ENCODE measurements at regions not wholly inside any gene's neighbourhood (a gene's known extent, or its start where the extent isn't known, plus 50 kb on each side); places are given as distances from the start of the nearest gene placed in this dataset.

- ATAC-seq, result no peak
- intact Hi-C loops (cut with micrococcal nuclease), result no loop called here
- H3K27ac ChIP-seq (ENCODE audit: low read length), result no peak overlapping the region
- no peaks in the 10 kb centered on the region for H3K36me3 Mint-ChIP-seq
- peaks cover 0 to 2% of the 10 kb centered on the region in 2 donors for H3K27me3 Mint-ChIP-seq (ENCODE audit: low read depth in 2 of 2)
- no peak overlapping the region for H3K4me3 ChIP-seq (ENCODE audit: low read length)
- H3K27me3 ChIP-seq (ENCODE audit: control insufficient read depth, insufficient read depth, low read length), result no peaks in the 10 kb centered on the region
- peaks cover 3 to 5% of the 10 kb centered on the region in 2 donors for H3K9me3 Mint-ChIP-seq
- no peak for DNase-seq
- TF ChIP-seq CTCF (IDR thresholded peaks at IDR 0.05), result no peak
- no peaks in the 10 kb centered on the region for H3K4me1 ChIP-seq (ENCODE audit: control insufficient read depth, insufficient read depth, low read length)
- WGBS (ENCODE audit: insufficient coverage), result 86% methylated on average over 6 of the region's 6 CpGs
- no peaks in the 10 kb centered on the region for H3K36me3 ChIP-seq (ENCODE audit: control insufficient read depth, insufficient read depth, low read length)
- no peak overlapping the region for H3K4me3 Mint-ChIP-seq
- H3K27ac Mint-ChIP-seq, result no peak overlapping the region
- no peaks in the 10 kb centered on the region for H3K9me3 ChIP-seq (ENCODE audit: control insufficient read depth, insufficient read depth, low read length)
- no peaks in the 10 kb centered on the region for H3K4me1 Mint-ChIP-seq
Observed at GRCh38 chr10:23558361-23558799, 119.5 kb downstream of the OTUD1 start.

GRCh38 chr10:23568996-23569395, 130.1 kb downstream of the OTUD1 start:
- Mint-ChIP-seq H3K4me1 (no peaks in the 10 kb centered on the region), H3K36me3 (peaks cover 17% of the 10 kb centered on the region), H3K27ac (no peak overlapping the region), H3K4me3 (no peak overlapping the region), H3K9me3 (peaks cover 16 to 18% of the 10 kb centered on the region in 2 donors), H3K27me3 (ENCODE audit: low read depth in 2 of 2) (no peaks in the 10 kb centered on the region)
- Histone ChIP-seq H3K4me3 (ENCODE audit: low read length) (no peak overlapping the region), H3K27me3 (ENCODE audit: control insufficient read depth, insufficient read depth, low read length) (no peaks in the 10 kb centered on the region), H3K27ac (ENCODE audit: low read length) (no peak overlapping the region), H3K36me3 (ENCODE audit: control insufficient read depth, insufficient read depth, low read length) (no peaks in the 10 kb centered on the region), H3K9me3 (ENCODE audit: control insufficient read depth, insufficient read depth, low read length) (peaks cover 8% of the 10 kb centered on the region), H3K4me1 (ENCODE audit: control insufficient read depth, insufficient read depth, low read length) (no peaks in the 10 kb centered on the region)
- no peak for DNase-seq
- TF ChIP-seq CTCF (IDR thresholded peaks at IDR 0.05), result no peak
- WGBS (ENCODE audit: insufficient coverage), result 81% methylated on average over 3 of the region's 3 CpGs
- ATAC-seq, result no peak
- intact Hi-C loops (cut with micrococcal nuclease), result no loop called here

- intact Hi-C loops (cut with micrococcal nuclease), result no loop called here
- Mint-ChIP-seq H3K36me3 (peaks cover 17% of the 10 kb centered on the region), H3K27ac (no peak overlapping the region), H3K4me1 (no peaks in the 10 kb centered on the region), H3K4me3 (no peak overlapping the region), H3K9me3 (peaks cover 12 to 16% of the 10 kb centered on the region in 2 donors), H3K27me3 (ENCODE audit: low read depth in 2 of 2) (no peaks in the 10 kb centered on the region)
- TF ChIP-seq CTCF (IDR thresholded peaks at IDR 0.05), result no peak
- Histone ChIP-seq H3K27me3 (ENCODE audit: control insufficient read depth, insufficient read depth, low read length) (no peaks in the 10 kb centered on the region), H3K36me3 (ENCODE audit: control insufficient read depth, insufficient read depth, low read length) (no peaks in the 10 kb centered on the region), H3K4me1 (ENCODE audit: control insufficient read depth, insufficient read depth, low read length) (no peaks in the 10 kb centered on the region), H3K9me3 (ENCODE audit: control insufficient read depth, insufficient read depth, low read length) (peaks cover 8% of the 10 kb centered on the region), H3K27ac (ENCODE audit: low read length) (no peak overlapping the region), H3K4me3 (ENCODE audit: low read length) (no peak overlapping the region)
- no peak for DNase-seq
- ATAC-seq, result no peak
Observed at GRCh38 chr10:23571884-23572283, 133.0 kb downstream of the OTUD1 start.

GRCh38 chr10:23581906-23582450, 143.1 kb downstream of the OTUD1 start:
- ATAC-seq, result no peak
- TF ChIP-seq CTCF (IDR thresholded peaks at IDR 0.05), result no peak
- Mint-ChIP-seq H3K9me3 (peaks cover 2 to 6% of the 10 kb centered on the region in 2 donors), H3K4me1 (no peaks in the 10 kb centered on the region), H3K27ac (no peak overlapping the region), H3K27me3 (ENCODE audit: low read depth in 2 of 2) (no peaks in the 10 kb centered on the region), H3K4me3 (no peak overlapping the region), H3K36me3 (no peaks in the 10 kb centered on the region)
- intact Hi-C loops (cut with micrococcal nuclease), result no loop called here
- Histone ChIP-seq H3K9me3 (ENCODE audit: control insufficient read depth, insufficient read depth, low read length) (no peaks in the 10 kb centered on the region), H3K4me1 (ENCODE audit: control insufficient read depth, insufficient read depth, low read length) (no peaks in the 10 kb centered on the region), H3K27ac (ENCODE audit: low read length) (no peak overlapping the region), H3K27me3 (ENCODE audit: control insufficient read depth, insufficient read depth, low read length) (no peaks in the 10 kb centered on the region), H3K36me3 (ENCODE audit: control insufficient read depth, insufficient read depth, low read length) (no peaks in the 10 kb centered on the region), H3K4me3 (ENCODE audit: low read length) (no peak overlapping the region)
- DNase-seq, result no peak
- 85% methylated on average over 2 of the region's 2 CpGs for WGBS (ENCODE audit: insufficient coverage)

Measured in natural killer cell (primary cell).